Neural progenitor cell (in vitro differentiated cells): ENCODE measurements at regions not wholly inside any gene's neighbourhood (a gene's known extent, or its start where the extent isn't known, plus 50 kb on each side); places are given as distances from the start of the nearest gene placed in this dataset.

Source experiments
- DNase-seq: peaks from one replicate; pipeline ENCODE4 v3.0.0-alpha.2; 2016; ENCODE audit warnings: low spot score
- H2AFZ ChIP-seq: fragments of 200-600 bp; sonication (generic); replicated peaks from 2 replicates; pipeline ENCODE4 v1.6.1; 2016; ENCODE audit warnings: antibody characterized with exemption
- H3F3A ChIP-seq: fragments of 200-600 bp; sonication (generic); 2 replicates; pipeline ENCODE4 v1.6.1; 2016; ENCODE audit warnings: antibody characterized with exemption, low read depth
- H3K27ac ChIP-seq: fragments of 200-600 bp; sonication (generic); 2 replicates; pipeline ENCODE4 v1.5.1; 2016; ENCODE audit warnings: mild to moderate bottlenecking
- H3K27me3 ChIP-seq: fragments of 200-600 bp; sonication (generic); 2 replicates; pipeline ENCODE4 v1.6.1; 2016; ENCODE audit warnings: mild to moderate bottlenecking, moderate library complexity
- H3K36me3 ChIP-seq: fragments of 200-600 bp; sonication (generic); 2 replicates; pipeline ENCODE4 v1.5.1; 2016
- H3K4me1 ChIP-seq: fragments of 200-600 bp; sonication (generic); 2 replicates; pipeline ENCODE4 v1.6.1; 2016; ENCODE audit warnings: mixed run types
- H3K4me2 ChIP-seq: fragments of 200-600 bp; sonication (generic); 2 replicates; pipeline ENCODE4 v1.6.1; 2016
- H3K4me3 ChIP-seq: fragments of 200-600 bp; sonication (generic); 2 replicates; pipeline ENCODE4 v1.5.1; 2016
- H3K79me2 ChIP-seq: fragments of 200-600 bp; sonication (generic); 2 replicates; pipeline ENCODE4 v1.6.1; 2016; ENCODE audit warnings: low read depth
- H3K9ac ChIP-seq: fragments of 200-600 bp; sonication (generic); 2 replicates; pipeline ENCODE4 v1.6.1; 2016
- H3K9me3 ChIP-seq: fragments of 200-600 bp; sonication (generic); 2 replicates; pipeline ENCODE4 v1.5.1; 2016; ENCODE audit warnings: low read depth
- H4K20me1 ChIP-seq: fragments of 200-600 bp; sonication (generic); 2 replicates; pipeline ENCODE4 v1.6.1; 2016; ENCODE audit warnings: low read depth
- H3K27ac Mint-ChIP-seq: 3 replicates; pipeline ENCODE4 v1.8.0; 2021; ENCODE audit warnings: mixed read lengths
- H3K27me3 Mint-ChIP-seq: 2 replicates; pipeline ENCODE4 v1.8.0; 2022; ENCODE audit warnings: low read depth, mild to moderate bottlenecking, inconsistent platforms, moderate library complexity, mixed read lengths; ENCODE audit not compliant: insufficient read depth
- H3K36me3 Mint-ChIP-seq: 3 replicates; pipeline ENCODE4 v1.8.0; 2021; ENCODE audit warnings: mixed read lengths
- H3K4me1 Mint-ChIP-seq: 3 replicates; pipeline ENCODE4 v1.8.0; 2021; ENCODE audit warnings: mixed read lengths
- H3K4me3 Mint-ChIP-seq: 3 replicates; pipeline ENCODE4 v1.8.0; 2021; ENCODE audit warnings: mild to moderate bottlenecking, moderate library complexity, mixed read lengths
- H3K9me3 Mint-ChIP-seq: 3 replicates; pipeline ENCODE4 v1.8.0; 2020; ENCODE audit warnings: mixed read lengths
- EZH2 ChIP-seq: fragments of 200-600 bp; sonication (generic); IDR thresholded peaks from 2 replicates; pipeline ENCODE4 v1.6.1; 2017; ENCODE audit warnings: antibody characterized with exemption, mild to moderate bottlenecking, moderate library complexity
- EZH2phosphoT487 ChIP-seq: fragments of 200-600 bp; sonication (generic); IDR thresholded peaks from 2 replicates; pipeline ENCODE4 v1.6.1; 2017; ENCODE audit warnings: antibody characterized with exemption
- TF ChIP-seq, protein P1 (sequence below): fragments of 200-600 bp; sonication (generic); IDR thresholded peaks from 2 replicates; pipeline ENCODE4 v1.5.1; 2017; ENCODE audit warnings: antibody characterized with exemption, mild to moderate bottlenecking

DNA sequence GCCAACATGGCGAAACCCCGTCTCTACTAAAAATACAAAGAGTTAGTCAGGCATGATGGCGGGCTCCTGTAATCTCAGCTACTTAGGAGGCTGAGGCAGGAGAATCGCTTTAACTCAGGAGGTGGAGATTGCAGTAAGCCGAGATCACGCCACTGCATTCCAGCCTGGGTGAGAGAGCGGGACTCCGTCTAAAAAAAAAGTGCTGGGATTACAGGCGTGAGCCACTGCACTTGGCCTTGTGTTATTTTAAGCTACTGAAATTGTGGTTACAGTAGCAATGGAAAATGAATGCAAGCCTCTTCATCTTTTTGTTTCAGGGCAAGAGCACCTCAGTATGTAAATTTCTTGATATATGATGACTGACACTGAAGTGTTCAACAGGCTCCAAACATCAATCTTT, 106.4 kb upstream of the IMMP2L start:
- DNase-seq, result no peak
- no peaks in the 10 kb centered on the region for H3K36me3 Mint-ChIP-seq
- no peaks in the 10 kb centered on the region for H3K36me3 ChIP-seq
- H3K27ac ChIP-seq, result no peak overlapping the region
- no peak overlapping the region for H3K27ac Mint-ChIP-seq
- H3F3A ChIP-seq, result peaks cover 4% of the 10 kb centered on the region
- H3K9ac ChIP-seq, result no peak overlapping the region
- no peaks in the 10 kb centered on the region for H4K20me1 ChIP-seq
- no peaks in the 10 kb centered on the region for H3K79me2 ChIP-seq
- H3K27me3 ChIP-seq, result no peaks in the 10 kb centered on the region
- no peaks in the 10 kb centered on the region for H3K9me3 ChIP-seq
- H2AFZ ChIP-seq, result no peak overlapping the region
- peaks cover 12% of the 10 kb centered on the region for H3K4me1 Mint-ChIP-seq
- no peak overlapping the region for H3K4me3 ChIP-seq
- peaks cover 25% of the 10 kb centered on the region for H3K4me1 ChIP-seq
- TF ChIP-seq EZH2phosphoT487, result no peak
- TF ChIP-seq, protein P1, sequence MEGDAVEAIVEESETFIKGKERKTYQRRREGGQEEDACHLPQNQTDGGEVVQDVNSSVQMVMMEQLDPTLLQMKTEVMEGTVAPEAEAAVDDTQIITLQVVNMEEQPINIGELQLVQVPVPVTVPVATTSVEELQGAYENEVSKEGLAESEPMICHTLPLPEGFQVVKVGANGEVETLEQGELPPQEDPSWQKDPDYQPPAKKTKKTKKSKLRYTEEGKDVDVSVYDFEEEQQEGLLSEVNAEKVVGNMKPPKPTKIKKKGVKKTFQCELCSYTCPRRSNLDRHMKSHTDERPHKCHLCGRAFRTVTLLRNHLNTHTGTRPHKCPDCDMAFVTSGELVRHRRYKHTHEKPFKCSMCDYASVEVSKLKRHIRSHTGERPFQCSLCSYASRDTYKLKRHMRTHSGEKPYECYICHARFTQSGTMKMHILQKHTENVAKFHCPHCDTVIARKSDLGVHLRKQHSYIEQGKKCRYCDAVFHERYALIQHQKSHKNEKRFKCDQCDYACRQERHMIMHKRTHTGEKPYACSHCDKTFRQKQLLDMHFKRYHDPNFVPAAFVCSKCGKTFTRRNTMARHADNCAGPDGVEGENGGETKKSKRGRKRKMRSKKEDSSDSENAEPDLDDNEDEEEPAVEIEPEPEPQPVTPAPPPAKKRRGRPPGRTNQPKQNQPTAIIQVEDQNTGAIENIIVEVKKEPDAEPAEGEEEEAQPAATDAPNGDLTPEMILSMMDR, result no peak
- no peak for TF ChIP-seq EZH2
- peaks cover 2% of the 10 kb centered on the region for H3K27me3 Mint-ChIP-seq
- H3K9me3 Mint-ChIP-seq, result no peaks in the 10 kb centered on the region
- H3K4me3 Mint-ChIP-seq, result no peak overlapping the region
- H3K4me2 ChIP-seq, result no peak overlapping the region

DNA sequence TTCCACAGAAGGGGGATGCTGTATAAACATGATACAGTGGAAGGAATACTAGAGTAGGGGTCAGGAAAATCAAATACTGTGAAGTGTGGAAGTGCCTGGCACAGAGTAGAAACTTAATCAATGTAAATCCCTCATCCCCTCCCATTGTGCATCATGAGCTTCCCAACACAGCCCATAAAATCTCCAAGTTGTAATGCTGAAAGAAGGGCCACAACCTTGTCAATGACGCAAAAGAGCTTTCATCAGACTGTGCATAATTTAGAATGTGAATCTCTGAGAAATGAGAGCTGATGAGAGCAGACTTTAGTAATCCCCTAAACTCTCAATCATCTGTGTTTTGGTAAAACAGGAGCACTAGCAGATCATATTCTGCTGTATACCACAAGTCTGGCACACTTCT, 105.2 kb upstream of the IMMP2L start:
- Histone ChIP-seq H4K20me1 (no peaks in the 10 kb centered on the region), H3K9ac (no peak overlapping the region), H3K79me2 (no peaks in the 10 kb centered on the region), H3F3A (peaks cover 4% of the 10 kb centered on the region), H2AFZ (no peak overlapping the region), H3K4me1 (peaks cover 31% of the 10 kb centered on the region), H3K36me3 (no peaks in the 10 kb centered on the region), H3K9me3 (no peaks in the 10 kb centered on the region), H3K27me3 (no peaks in the 10 kb centered on the region), H3K4me3 (no peak overlapping the region), H3K27ac (no peak overlapping the region), H3K4me2 (no peak overlapping the region)
- no peak overlapping the region for H3K27ac Mint-ChIP-seq
- H3K4me1 Mint-ChIP-seq, result peaks cover 15% of the 10 kb centered on the region
- H3K36me3 Mint-ChIP-seq, result no peaks in the 10 kb centered on the region
- no peaks in the 10 kb centered on the region for H3K9me3 Mint-ChIP-seq
- DNase-seq, result no peak
- no peak for TF ChIP-seq EZH2phosphoT487
- no peak for TF ChIP-seq EZH2
- TF ChIP-seq, protein P1, result no peak
- peaks cover 2% of the 10 kb centered on the region for H3K27me3 Mint-ChIP-seq
- H3K4me3 Mint-ChIP-seq, result no peak overlapping the region

DNA sequence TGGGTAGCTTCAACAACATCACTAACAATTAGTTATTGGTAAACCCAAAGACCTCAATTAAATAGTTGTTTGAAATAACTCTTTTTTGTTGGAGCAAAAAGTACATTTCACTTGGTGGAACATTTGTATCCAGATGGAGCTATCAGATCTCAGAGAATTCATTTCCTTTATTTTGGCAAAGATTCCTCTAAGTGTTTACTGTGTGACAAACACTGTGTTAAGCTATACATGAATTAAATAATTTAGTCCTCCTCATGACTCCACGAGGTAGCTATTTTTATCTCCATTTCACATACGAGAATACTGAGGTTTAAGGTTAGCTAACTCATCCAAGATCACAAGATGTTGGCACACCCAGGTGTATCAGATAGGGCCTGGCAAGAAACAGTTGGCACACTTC, 104.0 kb upstream of the IMMP2L start:
- Histone ChIP-seq H2AFZ (no peak overlapping the region), H3K27ac (no peak overlapping the region), H3K9ac (no peak overlapping the region), H3K4me3 (no peak overlapping the region), H3K4me1 (peaks cover 37% of the 10 kb centered on the region), H3K9me3 (no peaks in the 10 kb centered on the region), H3F3A (peaks cover 4% of the 10 kb centered on the region), H3K27me3 (no peaks in the 10 kb centered on the region), H3K36me3 (no peaks in the 10 kb centered on the region), H3K79me2 (no peaks in the 10 kb centered on the region), H4K20me1 (no peaks in the 10 kb centered on the region), H3K4me2 (no peak overlapping the region)
- Mint-ChIP-seq H3K27ac (no peak overlapping the region), H3K36me3 (no peaks in the 10 kb centered on the region), H3K4me1 (peaks cover 17% of the 10 kb centered on the region), H3K4me3 (no peak overlapping the region), H3K9me3 (no peaks in the 10 kb centered on the region), H3K27me3 (peaks cover 2% of the 10 kb centered on the region)
- no peak for DNase-seq
- no peak for TF ChIP-seq EZH2phosphoT487
- TF ChIP-seq, protein P1, result no peak
- TF ChIP-seq EZH2, result no peak
